Tibial nerve (tissue), 4 donors: ENCODE measurements at regions not wholly inside any gene's neighbourhood (a gene's known extent, or its start where the extent isn't known, plus 50 kb on each side); places are given as distances from the start of the nearest gene placed in this dataset.

Experiments used
- DNase-seq, 2 donors: peaks; one replicate each; pipeline ENCODE4 v3.0.0-alpha.2; 2019; ENCODE audit warnings: low spot score in 2 of 2
- H3K27ac ChIP-seq, 4 donors: fragments of 200-600 bp; sonication (generic) in 3 of 4; one replicate each; pipeline ENCODE4 v1.5.1; 2017 to 2019; ENCODE audit warnings: mild to moderate bottlenecking in 1 of 4
- H3K27me3 ChIP-seq, 2 donors: fragments of 200-600 bp; sonication (generic) in 1 of 2; one replicate each; pipeline versions ENCODE4 v1.5.1 to v1.6.0; 2017 to 2019
- H3K36me3 ChIP-seq, 3 donors: fragments of 200-600 bp; sonication (generic); one replicate each; pipeline ENCODE4 v1.5.1; 2018 to 2019
- H3K4me1 ChIP-seq, 4 donors: fragments of 200-600 bp; sonication (generic) in 3 of 4; one replicate each; pipeline ENCODE4 v1.5.1; 2017 to 2019
- H3K4me3 ChIP-seq, 4 donors: fragments of 200-600 bp; sonication (generic) in 3 of 4; one replicate each; pipeline ENCODE4 v1.5.1; 2017 to 2019; ENCODE audit warnings: mild to moderate bottlenecking in 1 of 4, moderate library complexity in 1 of 4
- H3K9me3 ChIP-seq, 4 donors: fragments of 200-600 bp; sonication (generic) in 3 of 4; one replicate each; pipeline ENCODE4 v1.5.1; 2017 to 2019
- EP300 ChIP-seq, 2 donors: sonication (generic); formaldehyde crosslinking; IDR thresholded peaks; one replicate each; pipeline ENCODE4 v1.6.1; 2017; ENCODE audit warnings: antibody characterized with exemption in 2 of 2, mild to moderate bottlenecking in 1 of 2
- POLR2A ChIP-seq, 2 donors: fragments of 450-650 bp; IDR thresholded peaks; one replicate each; pipeline ENCODE4 v1.6.1; 2017; ENCODE audit warnings: antibody characterized with exemption in 2 of 2, mild to moderate bottlenecking in 2 of 2, moderate library complexity in 2 of 2
- WGBS, 2 donors: methylation state at CpG; one replicate each; pipeline ENCODE4 v1.1.5; 2018; 5-methylcytosine and 5-hydroxymethylcytosine counted together
- TF ChIP-seq, protein P1 (sequence below), 5 experiments: fragments of 200-600 bp in 3 of 5; fragments of 450-650 bp in 2 of 5; sonication (generic) in 3 of 5; IDR thresholded peaks; one replicate each; pipeline ENCODE4 v1.5.1; 2016 to 2019; ENCODE audit warnings: antibody characterized with exemption in 5 of 5, mild to moderate bottlenecking in 3 of 5, moderate library complexity in 2 of 5

DNA sequence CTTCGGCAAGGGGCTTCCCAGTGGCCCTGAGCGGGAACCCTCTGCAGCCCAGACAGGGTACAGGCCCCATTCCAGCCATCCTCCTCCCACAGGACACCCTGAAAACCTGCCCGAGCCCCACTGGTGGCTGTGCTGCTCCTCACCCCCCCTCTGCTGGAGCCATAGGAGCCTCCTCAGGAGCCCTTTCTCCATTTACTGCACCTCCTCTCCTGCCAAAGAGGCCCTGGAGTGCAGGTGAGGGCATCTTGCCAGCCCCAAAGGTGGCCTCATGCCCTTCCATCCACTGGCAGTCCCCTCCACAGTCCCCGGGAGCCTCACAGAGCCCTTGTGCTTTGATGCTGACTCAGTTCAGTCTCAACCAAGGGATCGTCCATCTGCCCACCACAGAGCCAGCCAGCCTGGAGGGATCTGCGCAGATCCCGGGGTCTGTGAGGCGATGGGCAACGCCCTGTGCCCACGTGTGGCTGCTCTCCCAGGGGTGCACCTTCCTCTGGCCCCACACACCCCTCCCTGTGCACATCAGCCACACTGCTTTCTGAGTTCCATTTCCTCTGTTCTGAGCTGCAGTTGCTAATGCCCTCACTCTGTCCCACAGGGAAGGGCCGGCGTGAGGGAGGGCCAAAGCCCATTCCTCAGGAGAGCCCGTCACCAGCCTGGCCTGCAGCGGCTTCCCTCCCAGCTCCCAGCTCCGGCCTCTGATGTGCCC lies 228.5 kb downstream of the DLL1 start:
- no peak overlapping the region for H3K4me3 ChIP-seq
- 76 to 83% methylated on average over 15 of the region's 15 CpGs for WGBS, 2 donors
- DNase-seq = no peak
- H3K4me1 ChIP-seq = no peaks in the 10 kb centered on the region
- no peaks in the 10 kb centered on the region for H3K36me3 ChIP-seq
- TF ChIP-seq POLR2A (IDR thresholded peaks at IDR 0.05) (no peak), EP300 (IDR thresholded peaks at IDR 0.05) (no peak)
- TF ChIP-seq, protein P1, sequence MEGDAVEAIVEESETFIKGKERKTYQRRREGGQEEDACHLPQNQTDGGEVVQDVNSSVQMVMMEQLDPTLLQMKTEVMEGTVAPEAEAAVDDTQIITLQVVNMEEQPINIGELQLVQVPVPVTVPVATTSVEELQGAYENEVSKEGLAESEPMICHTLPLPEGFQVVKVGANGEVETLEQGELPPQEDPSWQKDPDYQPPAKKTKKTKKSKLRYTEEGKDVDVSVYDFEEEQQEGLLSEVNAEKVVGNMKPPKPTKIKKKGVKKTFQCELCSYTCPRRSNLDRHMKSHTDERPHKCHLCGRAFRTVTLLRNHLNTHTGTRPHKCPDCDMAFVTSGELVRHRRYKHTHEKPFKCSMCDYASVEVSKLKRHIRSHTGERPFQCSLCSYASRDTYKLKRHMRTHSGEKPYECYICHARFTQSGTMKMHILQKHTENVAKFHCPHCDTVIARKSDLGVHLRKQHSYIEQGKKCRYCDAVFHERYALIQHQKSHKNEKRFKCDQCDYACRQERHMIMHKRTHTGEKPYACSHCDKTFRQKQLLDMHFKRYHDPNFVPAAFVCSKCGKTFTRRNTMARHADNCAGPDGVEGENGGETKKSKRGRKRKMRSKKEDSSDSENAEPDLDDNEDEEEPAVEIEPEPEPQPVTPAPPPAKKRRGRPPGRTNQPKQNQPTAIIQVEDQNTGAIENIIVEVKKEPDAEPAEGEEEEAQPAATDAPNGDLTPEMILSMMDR (IDR thresholded peaks at IDR 0.05) = no peak
- H3K27ac ChIP-seq = no peak overlapping the region
- H3K27me3 ChIP-seq = no peaks in the 10 kb centered on the region
- H3K9me3 ChIP-seq = no peaks in the 10 kb centered on the region

DNA sequence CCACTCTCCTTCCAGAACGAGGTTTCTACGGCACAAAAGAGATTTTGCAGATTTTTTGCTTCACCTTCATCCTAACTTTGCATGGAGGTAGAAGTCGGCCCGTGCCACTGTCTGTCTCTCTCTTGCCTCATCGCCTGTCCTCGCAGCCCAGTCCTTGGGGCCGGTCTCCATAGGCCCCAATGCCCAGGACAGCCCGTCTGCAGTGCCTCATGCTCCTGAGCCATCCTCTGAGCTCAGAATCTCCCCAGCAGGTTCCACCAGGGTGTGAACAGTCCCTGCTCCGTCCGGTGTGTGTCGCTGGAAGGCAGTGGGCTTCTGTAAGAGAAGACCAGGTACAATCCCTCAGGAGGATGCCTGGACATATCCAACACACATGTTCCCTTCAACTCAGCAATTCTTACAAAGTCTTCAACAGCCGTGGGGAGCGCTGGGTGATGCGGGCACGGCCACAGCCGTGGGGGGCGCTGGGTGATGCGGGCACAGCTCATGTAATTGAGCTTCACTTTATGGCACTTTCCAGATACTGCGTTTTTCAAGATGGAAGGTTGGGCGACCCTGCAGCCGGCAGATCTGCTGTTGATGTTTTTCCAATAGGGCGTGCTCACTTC lies 231.9 kb downstream of the DLL1 start:
- Histone ChIP-seq H3K27ac (no peak overlapping the region), H3K27me3 (no peaks in the 10 kb centered on the region), H3K36me3 (no peaks in the 10 kb centered on the region), H3K4me1 (no peaks in the 10 kb centered on the region), H3K4me3 (no peak overlapping the region), H3K9me3 (no peaks in the 10 kb centered on the region)
- TF ChIP-seq, protein P1 (IDR thresholded peaks at IDR 0.05) = no peak
- TF ChIP-seq POLR2A (IDR thresholded peaks at IDR 0.05) = no peak
- TF ChIP-seq EP300 (IDR thresholded peaks at IDR 0.05) = no peak
- 91 to 92% methylated on average over 22 of the region's 22 CpGs for WGBS, 2 donors
- no peak for DNase-seq

DNA sequence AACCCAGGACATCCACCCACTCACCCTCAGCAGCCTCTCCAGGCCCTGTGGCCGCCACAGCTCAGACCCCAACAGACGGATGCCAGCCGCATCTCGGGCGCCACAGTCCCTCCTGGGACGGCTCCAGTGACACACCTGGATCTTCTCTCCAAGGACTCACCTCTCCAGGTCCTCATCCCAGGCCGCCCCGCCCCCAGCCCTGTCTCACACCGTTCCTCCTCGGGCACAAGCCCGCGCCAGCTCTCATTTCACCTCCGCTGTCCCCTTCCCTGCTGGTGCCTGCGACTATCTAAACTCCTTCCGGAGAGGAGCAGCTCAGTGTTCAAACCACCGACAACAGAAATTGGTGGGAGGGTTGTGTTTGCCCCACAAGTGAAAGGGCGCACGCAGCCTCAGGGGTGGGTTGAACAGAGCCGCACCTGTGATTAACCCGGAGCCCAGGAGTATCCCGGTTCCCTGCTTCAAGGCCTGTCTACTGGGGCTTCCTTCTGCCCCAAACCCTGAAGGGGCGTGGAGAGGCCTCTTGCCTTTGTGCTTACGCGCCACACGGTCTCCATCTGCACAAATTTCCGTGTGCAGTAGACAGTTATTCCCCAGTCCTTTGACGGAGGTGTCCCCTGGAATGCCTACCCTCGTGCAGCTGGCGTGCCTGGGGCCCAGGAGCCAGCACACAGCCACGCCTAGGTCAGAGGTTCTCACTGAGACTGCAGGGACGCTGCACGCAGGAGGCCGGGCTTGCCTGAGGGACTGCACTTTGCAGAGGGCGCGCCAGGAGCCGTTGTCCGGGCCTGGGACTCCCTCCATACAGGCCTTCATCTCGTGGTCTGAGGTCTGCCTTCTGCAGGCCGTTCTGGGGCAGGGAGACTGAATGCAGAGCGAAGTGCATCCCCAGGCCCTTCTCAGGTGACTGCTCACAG lies 232.7 kb downstream of the DLL1 start:
- Histone ChIP-seq H3K27ac (no peak overlapping the region), H3K9me3 (no peaks in the 10 kb centered on the region), H3K4me3 (no peak overlapping the region), H3K36me3 (no peaks in the 10 kb centered on the region), H3K4me1 (no peaks in the 10 kb centered on the region), H3K27me3 (no peaks in the 10 kb centered on the region)
- DNase-seq = no peak
- 83 to 87% methylated on average over 36 to 40 of the region's 40 CpGs for WGBS, 2 donors
- no peak for TF ChIP-seq EP300 (IDR thresholded peaks at IDR 0.05)
- TF ChIP-seq POLR2A (IDR thresholded peaks at IDR 0.05) = no peak
- TF ChIP-seq, protein P1 (IDR thresholded peaks at IDR 0.05) = no peak

DNA sequence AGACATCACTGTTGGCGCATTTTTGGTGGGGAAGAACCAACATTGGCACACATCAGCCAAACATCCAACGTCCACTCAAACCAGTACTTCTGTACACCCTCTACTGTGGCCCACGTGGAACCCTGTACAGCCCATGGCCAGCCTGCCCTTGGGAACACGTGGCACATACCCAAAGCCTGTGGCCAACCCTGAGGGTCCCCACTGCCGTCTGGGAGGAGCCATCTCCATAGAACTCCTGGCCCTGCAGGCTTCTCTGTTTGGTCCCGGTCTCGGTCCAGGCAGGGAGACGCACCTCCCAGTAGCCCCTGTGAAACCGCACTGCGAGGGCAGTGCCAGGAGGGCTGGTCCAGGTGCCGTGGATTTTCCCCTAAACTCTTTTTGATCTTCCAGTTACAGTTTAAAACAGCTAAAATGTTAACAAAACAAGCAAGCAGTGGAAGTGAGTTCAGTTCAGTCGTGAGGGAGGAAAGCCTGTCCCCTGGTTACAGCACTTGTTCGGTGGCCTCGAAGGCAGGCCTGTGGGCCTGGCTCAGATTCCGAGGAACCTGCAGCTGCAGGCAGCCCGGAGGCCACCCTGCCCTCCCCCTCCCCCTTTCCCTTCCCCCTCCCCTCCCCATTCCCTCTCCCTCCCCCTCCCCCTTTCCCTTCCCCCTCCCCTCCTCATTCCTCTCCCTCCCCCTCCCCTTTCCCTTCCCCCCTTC lies 233.7 kb downstream of the DLL1 start:
- TF ChIP-seq, protein P1 (IDR thresholded peaks at IDR 0.05) = no peak
- no peak for TF ChIP-seq EP300 (IDR thresholded peaks at IDR 0.05)
- TF ChIP-seq POLR2A (IDR thresholded peaks at IDR 0.05) = no peak
- no peaks in the 10 kb centered on the region for H3K4me1 ChIP-seq
- DNase-seq = no peak
- H3K27me3 ChIP-seq = no peaks in the 10 kb centered on the region
- 82 to 85% methylated on average over 16 of the region's 16 CpGs for WGBS, 2 donors
- no peaks in the 10 kb centered on the region for H3K36me3 ChIP-seq
- no peaks in the 10 kb centered on the region for H3K9me3 ChIP-seq
- H3K4me3 ChIP-seq = no peak overlapping the region
- no peak overlapping the region for H3K27ac ChIP-seq
